Ecto neural progenitor cell (in vitro differentiated cells): ENCODE measurements at regions not wholly inside any gene's neighbourhood (a gene's known extent, or its start where the extent isn't known, plus 50 kb on each side); places are given as distances from the start of the nearest gene placed in this dataset.

Source experiments
- DNase-seq: peaks from one replicate; pipeline ENCODE4 v3.0.0-alpha.2; 2018; ENCODE audit warnings: low spot score

DNA sequence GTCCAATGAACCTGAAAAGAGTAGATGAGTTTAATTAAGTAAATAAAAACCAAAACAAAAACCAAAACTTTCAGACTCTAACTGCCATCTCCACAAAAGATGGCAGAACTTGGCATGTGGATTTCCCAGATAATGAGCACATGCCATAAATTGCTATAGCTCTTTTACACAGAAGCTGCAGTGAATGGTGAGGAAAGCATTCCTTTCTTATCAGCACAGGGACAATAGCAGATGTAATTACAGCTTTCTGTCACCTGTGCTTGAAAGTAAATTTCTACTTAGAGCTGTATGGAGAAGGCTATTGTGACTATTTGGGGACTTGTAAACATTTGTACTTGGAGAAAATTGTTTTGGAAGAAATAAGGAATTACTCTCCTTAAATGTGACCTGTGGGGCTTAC, 378.4 kb downstream of the RPRM start:
- DNase-seq, result no peak

- no peak for DNase-seq
These were observed 379.7 kb downstream of the ARL6IP6 start for GRCh38 chr2:153098073-153098472.

GRCh38 chr2:153096272-153096671, 377.9 kb downstream of the ARL6IP6 start:
- no peak for DNase-seq

- DNase-seq, result no peak
These were observed 372.9 kb downstream of the ARL6IP6 start for GRCh38 chr2:153091344-153091743.

DNA sequence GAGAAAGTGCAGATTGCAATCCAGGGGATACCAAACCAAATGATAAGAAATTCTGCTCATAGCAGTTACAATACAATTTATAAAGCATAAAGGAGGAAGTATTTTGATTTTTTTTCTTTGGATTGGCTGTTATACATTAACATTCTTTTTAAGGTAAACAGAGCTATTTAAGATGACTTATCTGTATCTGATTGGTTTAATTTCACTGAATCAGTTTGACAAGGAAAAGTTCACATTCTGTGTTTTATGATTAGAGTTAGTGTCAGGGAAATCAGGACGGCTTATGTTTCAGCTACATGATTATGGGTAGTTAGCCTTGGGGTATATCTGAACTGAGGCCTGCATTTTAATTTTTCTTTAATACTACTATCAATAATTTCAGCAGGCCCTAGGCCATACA, 360.9 kb downstream of the ARL6IP6 start:
- no peak for DNase-seq

GRCh38 chr2:153077311-153077710, 358.9 kb downstream of the ARL6IP6 start:
- no peak for DNase-seq

DNA sequence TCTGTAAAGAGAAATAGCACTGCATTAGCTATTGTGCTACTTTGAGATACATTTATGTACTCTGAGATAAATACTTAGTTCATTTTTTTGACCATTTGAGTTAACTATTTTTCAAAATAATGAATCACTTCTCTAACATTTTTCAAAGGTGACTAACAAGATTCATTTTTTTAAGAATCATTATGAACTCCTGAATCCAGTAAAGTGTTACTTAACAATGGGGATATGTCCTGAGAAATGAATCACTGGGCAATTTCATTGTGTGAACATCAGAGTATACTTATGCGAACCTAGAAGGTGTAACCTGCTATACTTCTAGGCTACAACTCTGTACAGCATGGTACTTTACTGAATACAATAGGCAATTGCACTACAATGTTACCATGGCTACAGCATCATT, 355.8 kb downstream of the ARL6IP6 start:
- DNase-seq, result no peak

- no peak for DNase-seq
These were observed 354.4 kb downstream of the ARL6IP6 start for GRCh38 chr2:153072813-153073212.

DNA sequence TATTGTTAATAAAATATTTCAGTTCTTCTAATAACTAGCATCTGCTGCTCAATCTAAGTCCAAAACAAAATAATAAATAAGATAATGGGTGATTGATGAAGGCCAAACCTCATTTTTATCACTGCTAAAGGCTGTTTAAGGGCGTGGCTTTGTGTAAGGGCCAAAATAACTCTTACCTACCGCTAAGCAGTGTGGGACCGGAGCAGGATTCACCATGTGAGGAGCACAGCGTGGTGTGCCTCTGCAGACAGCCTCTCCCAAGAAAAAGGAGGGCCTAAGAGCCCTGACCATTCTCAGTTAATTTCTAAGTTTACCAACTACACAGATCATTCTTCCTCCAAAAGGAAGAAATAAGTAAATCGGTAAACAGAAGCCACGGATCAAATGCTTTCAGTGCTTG, 353.7 kb downstream of the ARL6IP6 start:
- no peak for DNase-seq

GRCh38 chr2:153071090-153071489, 352.7 kb downstream of the ARL6IP6 start:
- DNase-seq, result no peak

- no peak for DNase-seq
These were observed 350.5 kb downstream of the ARL6IP6 start for GRCh38 chr2:153068915-153069314.

DNA sequence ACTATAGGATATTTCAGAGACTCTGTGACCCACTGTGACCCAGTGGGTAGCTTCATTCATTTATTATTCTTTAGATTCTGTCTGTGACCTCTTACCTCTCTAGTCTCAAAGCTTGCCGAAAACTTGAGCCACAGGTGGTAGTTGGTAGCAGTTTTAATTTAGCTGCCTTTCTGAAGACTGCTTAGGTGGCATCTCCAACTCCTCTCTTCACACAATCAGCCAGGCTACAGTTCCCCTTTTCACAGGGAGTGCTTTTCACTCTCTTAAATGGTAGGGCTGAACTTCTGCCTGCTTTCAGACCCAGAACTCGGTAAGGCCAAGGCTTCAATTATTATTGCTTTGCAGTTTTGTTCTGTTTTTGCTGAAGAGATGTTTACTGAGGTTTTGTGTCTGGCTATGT, 349.6 kb downstream of the ARL6IP6 start:
- no peak for DNase-seq

DNA sequence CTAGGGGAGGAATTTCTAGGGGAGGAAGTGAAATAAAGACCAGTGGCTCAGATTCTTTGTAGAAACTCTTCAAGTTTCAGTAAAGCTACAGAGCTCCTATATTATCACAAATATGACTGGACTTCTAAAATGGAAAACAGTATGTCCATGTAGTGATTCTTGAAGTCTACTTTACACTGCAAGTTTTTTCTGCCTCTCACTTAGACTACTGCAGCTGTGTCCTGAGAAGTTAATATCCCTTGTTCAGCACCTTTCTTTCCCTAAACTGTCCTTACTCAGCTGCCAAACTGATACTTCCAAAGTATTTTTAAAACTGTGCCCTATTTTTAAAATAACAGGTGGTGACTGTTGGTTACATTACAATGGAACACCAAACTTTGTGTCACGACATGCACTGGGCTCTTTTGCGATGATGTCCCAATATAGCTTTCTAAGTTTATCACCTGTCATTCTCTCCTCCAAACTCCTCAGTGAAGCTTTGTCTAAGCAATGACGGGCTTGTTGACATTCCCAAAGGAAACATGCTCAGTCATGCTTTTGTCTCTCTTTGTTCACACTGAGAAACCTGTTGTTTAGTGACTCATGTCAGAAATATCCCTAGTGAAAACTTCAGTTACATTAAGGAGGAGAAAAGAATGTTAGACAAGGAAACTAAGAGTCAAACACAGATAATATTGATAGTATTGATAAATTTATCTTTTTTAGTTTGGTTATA, 341.1 kb downstream of the ARL6IP6 start:
- DNase-seq, result no peak

- no peak for DNase-seq
These were observed 339.3 kb downstream of the ARL6IP6 start for GRCh38 chr2:153057743-153058142.

- no peak for DNase-seq
These were observed 336.8 kb downstream of the ARL6IP6 start for GRCh38 chr2:153055182-153055581.

DNA sequence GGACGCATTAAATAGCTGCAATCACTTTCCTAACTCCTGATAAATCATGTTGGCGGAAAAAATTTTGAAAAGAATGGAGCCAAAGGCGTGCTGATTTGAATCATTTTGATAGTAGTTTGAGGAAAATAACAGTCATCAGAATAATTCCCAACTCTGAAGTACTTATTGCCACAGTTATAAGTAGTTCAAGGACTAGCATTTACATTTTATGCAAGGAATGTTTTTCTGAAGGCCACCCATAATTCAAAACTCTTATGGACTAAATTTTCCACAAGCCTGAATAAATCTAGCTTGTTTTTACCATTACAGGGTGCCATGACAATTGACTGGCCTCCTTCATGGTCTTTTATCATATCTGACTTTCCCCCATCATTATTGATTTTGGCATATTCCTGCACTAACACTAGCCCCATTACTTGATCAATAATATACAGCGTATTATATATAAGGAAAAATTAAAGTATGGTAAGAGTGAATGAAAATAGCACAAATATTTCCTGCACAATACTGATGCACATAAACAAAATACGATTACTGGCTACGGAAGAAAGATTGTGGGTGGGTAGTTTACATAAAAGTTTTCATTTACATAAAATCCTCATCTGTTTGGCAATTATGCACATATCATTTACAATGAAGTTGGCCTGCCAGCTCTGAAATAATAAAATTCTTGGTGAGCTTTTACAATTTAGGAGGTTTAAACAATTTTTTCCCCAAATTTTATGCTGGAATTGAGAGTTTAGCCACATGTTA, 334.6 kb downstream of the ARL6IP6 start:
- DNase-seq, result no peak

DNA sequence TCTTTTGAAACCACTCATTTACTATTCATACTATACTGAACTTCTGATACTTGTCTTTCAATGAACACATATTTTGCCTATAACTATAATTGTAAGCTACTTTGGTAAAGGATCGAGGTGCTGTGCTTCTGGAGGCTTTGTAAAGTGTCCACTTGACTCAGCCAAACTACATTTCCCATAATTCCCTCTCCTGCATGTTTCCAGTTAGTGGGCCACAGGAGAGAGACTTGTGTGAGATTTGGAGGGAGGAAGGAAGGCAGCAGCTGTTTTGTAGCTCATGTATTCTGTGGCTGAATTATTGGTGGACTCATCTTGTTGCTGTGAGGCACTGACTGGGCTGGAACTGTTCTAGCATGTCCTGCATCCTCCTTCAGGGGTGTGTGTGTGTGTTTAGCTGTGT, 328.8 kb downstream of the ARL6IP6 start:
- no peak for DNase-seq

DNA sequence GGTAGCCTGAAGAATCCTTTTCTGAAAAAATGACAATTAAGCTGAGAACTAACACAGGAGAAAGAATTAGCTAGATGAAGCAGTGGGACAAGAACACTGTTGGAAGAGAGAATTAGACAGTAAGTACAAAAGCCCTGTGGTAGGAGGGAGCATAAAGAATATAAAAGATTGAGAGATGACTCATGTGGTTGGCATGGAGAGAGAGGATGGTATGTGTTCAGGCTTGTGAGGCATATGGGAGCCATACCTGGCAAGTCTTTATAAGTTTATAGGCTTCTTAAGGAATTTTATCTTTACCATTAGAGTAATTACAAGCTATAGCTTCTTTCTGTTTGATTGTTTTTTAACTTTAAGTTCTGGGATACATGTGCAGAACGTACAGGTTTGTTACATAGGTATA, 325.0 kb downstream of the ARL6IP6 start:
- DNase-seq, result no peak

DNA sequence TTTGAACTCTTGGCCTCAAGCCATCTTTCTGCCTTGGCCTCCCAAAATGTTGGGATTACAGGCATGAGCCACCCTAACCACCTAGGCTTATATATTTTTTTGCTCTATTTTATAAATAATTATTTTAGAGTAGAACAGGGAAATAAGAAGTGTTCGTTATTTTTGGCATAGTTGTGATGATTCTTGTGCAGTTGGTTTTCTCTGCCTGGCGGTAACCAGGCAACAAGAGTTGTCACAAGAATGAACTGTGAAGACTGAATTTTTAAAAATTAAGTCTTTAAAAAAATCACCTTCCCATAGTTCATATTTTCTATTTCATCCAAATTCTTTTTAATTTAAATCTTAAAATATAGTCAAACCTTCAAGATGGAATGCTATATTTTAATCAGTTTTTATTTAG, 310.2 kb downstream of the ARL6IP6 start:
- no peak for DNase-seq

- no peak for DNase-seq
These were observed 309.1 kb downstream of the ARL6IP6 start for GRCh38 chr2:153027533-153027932.

DNA sequence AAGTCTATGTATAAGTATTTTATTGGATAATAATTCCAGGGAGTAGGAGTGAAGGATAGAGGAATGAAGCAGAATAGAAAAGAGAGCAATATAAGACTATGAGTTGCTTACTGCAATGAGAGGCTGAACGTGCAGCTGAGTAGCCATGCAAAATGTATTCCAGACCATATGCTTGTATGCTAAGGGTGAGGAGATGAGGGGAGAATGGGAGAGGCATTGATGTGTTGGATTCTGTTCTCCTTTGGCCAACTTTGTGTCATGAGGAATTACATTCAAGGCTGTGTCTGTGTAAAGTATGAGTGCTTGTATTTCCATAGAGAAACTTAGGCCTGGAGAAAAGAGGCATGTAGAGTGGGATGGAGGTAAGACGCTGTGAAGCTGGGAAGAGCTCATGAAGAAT, 301.8 kb downstream of the ARL6IP6 start:
- no peak for DNase-seq

GRCh38 chr2:153005071-153005730, 286.8 kb downstream of the ARL6IP6 start:
- DNase-seq, result no peak

GRCh38 chr2:153004627-153005026, 286.2 kb downstream of the ARL6IP6 start:
- no peak for DNase-seq
